HG03457 (cell line): ENCODE measurements at regions not wholly inside any gene's neighbourhood (a gene's known extent, or its start where the extent isn't known, plus 50 kb on each side); places are given as distances from the start of the nearest gene placed in this dataset.

Source experiments
- ATAC-seq: cut with Tn5 transposase; IDR thresholded peaks from one replicate; pipeline ENCODE4 v1.9.1; 2021; ENCODE audit warnings: moderate number of reproducible peaks; ENCODE audit not compliant: unreplicated experiment

DNA sequence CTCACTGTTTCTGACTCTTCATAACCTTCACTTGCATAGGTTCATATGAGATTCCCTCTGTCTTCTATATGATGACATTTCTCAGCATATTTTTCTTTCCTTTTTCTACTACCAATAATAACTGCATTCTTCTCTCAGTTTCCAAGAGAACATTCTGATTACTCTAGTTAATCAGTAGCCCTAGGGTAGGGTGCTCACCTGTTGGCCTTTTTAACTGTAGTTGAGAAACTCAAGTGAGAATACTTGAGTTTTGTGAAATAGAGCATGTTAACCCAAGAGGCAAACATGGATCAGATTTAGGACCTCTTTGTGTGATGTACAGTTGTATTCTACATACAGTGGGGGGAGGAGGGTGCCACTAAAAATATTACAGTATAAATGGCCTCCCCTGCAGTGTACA lies 308.0 kb downstream of the CMPK2 start:
- no peak for ATAC-seq

DNA sequence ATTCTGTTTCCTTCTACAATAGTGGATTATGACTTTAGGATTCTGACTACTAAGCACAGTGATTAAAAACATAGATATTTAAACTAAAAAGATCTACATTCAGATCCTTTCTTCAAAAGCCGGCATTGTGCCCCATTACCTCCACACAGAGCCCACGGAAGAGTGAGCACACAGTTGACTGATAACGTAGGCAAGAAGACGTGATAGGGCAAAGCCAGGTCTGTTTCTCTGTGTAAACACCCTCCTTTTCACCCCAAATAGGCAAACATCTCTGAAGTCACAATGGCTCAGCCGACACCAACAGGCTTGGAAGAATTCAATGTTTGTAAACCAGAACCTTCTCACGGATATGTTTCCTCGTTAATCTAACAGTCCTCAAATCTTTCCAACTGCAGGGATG lies 302.9 kb downstream of the CMPK2 start:
- no peak for ATAC-seq

DNA sequence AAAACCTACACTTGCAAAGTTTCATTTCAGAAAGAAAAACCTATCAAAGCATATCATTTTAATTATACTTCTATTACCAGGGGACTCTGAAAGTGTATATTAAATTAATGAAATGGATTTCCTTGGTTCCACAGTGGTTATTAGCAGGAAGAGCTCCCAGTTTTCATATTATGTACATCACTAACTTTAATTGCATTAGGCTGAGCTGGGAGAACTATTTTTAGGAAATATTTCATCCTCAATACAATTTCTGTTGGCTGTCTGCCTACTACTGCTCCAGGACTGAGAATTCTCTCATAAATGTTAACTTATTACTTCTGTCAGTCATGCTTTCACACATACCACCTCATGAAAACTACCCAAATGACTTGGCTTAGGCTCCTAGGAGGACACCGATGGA lies 301.4 kb downstream of the CMPK2 start:
- no peak for ATAC-seq

DNA sequence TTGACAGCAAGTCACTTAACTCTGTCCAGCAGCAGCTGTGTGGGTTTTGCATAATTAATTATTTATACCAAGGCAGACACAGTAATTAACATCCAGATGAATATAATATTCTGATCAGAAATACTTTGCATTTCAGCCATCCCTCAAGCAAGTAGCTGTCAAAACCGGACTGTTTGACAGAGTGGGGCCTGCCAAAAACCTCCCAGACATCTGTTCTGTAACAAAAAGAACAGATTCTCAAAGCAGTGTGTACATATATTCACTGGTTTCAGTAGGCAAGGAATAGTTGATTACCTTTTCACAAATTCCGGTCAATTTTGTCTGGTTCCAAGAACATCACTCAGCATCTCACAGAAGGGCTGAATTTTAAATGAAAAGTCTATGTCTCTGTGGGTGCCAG lies 291.6 kb downstream of the CMPK2 start:
- ATAC-seq, result no peak

DNA sequence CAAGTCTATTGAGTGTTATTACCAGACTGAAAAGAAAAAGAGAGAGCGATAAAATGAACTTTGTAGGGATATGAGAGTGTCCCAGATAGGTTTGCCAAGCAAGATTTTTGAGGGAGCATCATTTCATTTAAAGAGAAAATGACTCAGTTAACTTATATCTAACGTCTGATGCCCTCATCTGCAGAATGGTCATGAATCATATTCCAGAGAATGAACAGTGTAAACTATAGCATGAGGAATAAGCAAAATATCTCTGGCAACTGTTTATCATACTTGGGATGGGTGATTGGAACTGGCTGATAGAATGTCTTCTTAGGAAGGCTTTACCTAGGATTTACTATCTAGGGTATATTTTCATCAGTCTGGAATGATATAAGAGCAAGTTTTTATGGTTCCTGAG lies 289.4 kb downstream of the CMPK2 start:
- ATAC-seq, result no peak

DNA sequence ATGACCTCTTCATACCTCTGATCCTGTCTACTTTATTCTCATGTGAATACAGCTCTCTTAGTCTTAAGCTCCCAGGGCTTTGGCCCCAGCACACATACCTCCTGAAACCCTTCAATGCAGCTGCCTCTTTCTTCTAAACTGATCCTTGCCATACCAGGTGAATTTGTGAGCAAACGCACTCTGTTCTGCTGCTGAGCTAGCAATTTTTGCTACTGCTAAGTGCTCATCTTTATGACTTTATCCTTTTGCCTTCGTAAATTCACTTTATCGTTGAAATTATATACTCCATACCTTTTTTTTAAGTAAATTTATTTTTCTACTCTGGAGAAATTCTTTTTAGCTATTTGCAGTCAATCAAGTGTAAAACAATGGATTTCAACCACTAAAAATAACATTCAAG lies 287.7 kb downstream of the CMPK2 start:
- ATAC-seq, result no peak

DNA sequence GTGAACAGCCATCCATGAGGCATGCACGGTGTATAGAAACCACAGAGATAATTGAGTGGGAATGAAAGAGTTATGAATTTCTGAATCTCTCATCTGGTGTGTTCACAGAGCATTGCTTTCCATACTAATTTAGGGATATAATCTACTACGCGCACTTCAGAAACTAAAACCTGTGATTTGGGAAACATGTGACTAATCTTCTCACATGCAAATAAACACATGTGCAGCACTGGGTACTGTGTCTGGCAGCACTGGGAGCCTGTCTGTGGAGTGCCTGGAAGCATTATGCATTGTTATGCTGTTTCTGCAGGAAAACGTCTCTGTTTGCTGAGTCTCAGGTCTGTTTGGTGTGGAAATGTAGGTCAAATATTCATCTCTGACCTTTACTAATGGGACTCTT lies 287.3 kb downstream of the CMPK2 start:
- no peak for ATAC-seq

DNA sequence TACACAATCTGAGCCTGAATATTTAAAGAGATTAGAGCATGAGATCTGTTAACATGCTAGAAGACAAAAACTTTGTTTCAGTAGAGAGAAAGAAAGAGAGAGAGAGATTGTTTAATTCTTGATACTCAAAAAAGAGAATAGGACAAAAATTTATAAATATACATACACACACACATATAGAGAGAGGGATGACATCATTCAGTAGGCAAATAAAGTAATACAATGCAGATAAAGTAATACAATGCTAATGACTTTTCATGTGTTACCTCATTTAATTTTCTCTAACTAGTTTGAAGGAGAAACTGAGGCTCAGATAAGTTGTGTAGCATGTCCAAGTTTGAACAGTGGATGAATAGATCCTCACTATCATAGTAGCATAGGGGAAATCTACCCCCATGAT lies 286.4 kb downstream of the CMPK2 start:
- no peak for ATAC-seq

DNA sequence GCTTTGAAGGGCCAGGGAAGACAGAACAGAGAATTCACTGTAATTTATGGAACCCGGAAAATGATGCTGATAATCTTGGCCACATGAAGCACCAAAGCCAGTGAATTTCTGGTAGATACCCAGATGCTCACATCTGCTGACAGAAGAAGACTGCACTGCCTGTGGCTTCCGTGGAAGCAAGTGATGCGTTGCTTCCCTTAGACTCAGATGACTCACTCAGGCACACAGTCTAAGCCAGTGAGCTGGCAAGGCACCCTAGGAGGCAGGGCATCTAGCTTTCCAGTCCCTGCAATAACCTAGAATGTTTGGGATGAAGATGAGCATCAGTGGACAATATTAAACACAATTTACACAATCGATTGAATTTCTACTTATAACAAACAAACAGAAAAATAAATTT lies 284.7 kb downstream of the CMPK2 start:
- no peak for ATAC-seq

DNA sequence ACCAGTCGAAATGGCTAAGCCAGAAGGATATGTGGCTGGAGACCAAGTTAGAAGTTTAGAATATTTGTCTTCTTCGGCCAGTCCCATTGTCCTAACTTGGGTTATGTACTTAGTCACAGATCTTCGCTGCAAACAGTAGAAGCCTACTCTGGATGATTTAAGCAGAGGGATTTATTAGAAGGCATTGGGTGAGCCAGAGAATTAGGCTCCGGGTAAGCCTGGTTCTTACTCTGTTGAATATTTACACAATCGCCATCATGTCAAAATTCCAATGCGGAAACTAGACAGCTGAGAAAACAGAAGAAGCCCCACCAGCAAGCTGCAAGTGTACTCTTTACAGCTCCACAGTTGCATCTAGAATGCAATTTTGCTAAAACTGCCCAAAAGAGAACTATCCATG lies 276.6 kb downstream of the CMPK2 start:
- no peak for ATAC-seq

DNA sequence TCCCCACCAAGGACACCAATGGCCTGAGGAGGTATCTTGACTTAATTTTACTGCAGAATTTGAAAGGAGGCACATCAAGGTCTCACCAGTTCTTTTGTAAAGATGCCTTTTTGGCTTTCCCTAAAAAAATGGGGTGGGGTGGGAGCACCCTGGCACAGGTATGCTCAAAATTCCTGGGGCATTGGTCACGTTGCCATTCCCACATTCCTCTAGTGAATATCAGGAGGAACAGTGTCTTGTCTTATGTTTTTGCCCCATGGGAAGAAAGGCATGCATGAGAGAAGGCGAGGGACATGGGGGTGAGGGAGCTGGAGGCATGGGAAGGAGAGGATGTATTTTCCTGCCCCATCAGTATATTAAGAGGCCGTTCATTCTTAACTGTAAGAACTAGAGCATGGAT lies 275.3 kb downstream of the CMPK2 start:
- no peak for ATAC-seq

DNA sequence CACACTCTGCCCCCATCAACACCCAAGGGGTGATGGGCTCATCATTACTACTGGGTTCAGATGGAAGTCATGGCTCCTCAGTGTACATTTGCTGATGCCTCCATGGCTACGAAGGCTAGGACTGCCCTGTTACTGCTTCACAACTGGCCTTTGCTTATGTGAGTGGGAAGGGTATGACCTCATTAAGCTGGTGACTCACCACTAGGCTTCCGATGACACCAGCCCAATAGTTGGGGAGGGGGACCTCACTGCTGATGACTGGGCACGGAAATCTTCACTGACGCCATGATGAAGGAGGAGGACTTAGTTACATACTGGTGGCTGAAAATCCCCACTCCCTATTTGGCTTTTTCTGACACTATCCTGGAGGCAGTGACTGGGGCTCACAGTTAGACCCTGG lies 263.2 kb downstream of the CMPK2 start:
- no peak for ATAC-seq

DNA sequence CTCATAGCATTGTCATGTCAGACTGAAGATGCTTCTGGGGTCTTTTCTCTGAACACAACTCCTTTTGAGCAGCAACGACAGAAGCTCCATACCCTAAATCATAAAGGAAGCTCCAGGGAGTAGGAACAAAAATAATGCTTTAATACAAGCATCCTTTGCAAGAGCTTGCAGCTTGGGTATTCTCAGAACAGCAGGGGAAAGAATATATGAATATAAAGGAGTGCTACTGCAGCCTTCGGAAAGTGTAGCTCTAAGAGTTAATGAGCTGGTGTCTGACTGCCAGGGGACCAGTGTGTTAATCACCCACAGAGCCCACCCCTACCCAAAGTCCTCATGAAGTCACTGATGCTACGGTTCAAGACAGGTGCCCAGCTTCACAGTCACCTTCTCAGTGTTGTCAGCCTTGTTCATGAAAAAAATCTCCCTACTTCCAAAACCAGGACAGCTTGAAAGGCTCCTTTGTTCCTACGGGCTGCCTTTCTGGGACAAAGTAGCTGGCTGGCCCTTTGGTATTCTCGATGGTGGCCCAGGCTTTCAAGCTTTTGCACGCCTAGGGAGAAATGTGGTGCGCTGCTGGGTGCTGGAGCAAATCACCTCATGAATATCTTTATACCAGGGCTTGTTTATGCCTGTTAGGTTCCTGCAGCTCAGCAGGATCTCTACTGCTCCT lies 259.7 kb downstream of the CMPK2 start:
- ATAC-seq, result no peak

DNA sequence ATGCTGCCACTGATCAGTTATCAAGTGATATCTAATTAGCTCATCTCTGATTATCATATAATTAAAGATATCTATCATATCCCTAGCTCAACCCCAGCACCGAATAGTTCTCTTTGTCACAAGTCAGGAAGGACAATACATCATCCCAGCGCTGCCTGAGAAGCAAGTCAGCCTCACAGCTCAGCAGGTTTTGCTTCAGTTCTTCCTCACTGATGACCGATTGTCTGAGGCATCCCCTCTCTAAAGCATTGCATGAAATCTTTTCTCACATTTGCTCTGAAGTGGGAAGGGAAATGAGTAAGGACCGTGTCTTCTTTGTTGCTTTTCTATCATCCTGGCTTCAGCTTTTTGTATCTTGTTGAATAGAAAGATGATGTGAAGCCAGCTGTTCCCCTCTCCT lies 247.9 kb downstream of the CMPK2 start:
- no peak for ATAC-seq

DNA sequence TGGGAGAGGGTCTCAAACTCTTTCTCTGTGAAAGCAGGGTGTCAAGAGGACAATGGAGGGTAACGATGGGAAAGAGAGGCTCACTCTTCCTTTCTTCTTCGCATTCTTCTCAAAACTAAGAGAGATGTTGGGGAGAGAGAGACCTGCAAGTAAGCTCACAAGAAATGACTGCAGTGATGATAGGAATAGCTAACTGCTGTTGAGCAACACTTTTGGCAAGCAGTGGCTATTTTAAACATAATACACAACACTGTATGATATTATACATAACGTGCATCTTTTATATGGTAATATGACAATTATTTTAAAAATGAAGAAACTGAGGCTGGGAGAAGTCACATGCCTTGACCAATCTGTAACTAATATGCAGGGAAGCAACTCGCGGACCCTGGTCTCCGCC lies 247.5 kb downstream of the CMPK2 start:
- no peak for ATAC-seq

DNA sequence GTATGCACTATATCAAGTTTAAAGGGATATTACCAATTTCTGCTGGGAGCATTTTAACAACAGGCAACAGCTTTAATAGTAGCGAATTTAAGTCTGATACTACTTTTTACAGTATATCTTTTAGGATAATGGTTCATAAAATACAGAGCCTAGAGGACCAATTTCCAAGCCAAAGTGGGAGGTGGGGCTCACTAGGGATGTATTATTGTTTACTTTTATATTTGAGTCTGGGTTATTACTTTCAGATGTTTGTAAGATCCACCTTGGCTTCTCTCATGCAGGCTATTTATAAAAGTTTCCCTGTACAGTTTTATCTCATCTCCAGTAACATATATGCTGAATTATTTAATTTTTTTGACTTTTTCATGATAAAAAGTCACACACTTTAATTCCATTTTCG lies 242.0 kb downstream of the CMPK2 start:
- no peak for ATAC-seq

DNA sequence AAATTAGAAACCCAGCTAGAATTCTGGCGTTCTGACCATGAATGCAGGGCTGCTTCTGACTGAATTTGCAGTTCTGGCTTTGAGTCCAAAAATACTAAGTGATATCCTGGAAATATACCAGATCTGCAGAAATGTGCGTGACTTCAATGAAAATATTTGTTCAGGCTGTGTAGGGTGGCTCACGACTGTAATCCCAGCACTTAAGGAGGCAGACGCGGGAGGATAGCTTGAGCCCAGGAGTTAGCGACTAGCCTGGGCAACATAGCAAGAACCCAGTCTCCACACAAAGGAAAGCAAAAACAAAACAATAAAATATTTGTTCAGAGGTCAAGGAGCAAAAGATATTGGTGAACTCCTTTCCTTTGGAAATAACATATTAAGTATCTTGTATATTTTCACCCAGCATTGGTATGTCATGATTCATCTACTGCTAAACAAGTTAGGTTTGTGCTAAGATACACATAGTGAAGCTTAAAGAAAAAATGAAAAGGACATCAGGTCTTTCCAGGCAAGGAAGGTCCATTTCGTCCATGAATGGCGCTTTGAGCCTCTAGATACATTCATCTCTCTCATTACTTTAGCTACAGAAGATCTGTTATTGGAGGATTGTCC lies 239.2 kb downstream of the CMPK2 start:
- no peak for ATAC-seq

DNA sequence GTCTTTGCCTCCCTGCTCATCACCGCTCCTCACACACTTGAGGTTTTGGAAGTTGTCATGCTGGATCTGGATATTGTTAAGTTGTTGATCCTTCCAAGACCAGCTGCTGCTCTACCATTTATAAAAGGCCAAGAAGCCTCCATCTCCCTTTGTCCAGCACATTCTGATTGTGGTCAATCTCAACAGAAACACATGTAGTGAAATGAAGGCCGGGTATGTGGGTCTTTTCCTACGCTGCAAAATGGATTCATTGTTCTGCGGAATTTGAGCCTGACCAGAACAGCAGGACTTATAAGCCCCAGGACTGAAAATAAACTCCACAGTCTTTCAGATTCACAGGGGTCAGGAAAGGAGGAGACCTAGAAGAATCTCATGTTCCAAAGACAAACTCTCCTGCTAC lies 238.4 kb downstream of the CMPK2 start:
- no peak for ATAC-seq

DNA sequence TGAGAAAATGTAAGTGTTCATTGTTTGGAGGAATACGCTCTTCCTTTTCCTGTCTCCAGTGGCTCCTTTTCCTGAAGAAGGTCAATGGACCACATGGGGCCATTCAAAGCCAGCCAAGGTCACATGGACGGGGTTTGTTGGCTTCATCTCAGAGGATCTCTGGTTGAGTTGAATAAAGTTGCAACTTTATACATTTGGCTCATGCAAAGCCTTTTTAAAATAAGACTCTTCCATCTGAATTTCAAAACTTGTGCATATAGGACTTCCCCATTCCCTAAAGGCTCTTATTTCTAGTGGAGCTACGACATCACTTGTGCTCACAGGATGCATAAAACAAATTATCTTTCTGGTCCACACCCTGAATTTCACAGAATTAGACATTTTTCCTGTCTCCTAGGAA lies 235.5 kb downstream of the CMPK2 start:
- ATAC-seq, result no peak

DNA sequence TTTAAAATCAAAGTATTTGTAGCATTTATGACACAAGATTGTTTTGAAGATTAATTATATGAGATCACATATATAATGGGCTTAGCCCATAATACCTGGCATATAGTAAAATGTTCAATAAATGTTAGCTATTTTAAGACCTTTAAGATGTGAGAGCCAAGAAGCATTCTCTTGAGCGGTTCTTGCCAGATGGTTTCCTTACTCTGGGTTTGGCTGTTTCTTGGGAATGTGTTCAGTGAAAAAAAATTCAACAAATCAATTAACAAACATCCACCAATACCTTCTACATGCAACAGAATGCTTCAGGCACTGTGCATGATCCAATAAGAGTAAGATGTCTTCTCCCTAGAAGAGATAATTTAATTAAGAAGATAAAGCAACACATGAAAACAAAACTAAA lies 230.4 kb downstream of the CMPK2 start:
- ATAC-seq, result no peak

DNA sequence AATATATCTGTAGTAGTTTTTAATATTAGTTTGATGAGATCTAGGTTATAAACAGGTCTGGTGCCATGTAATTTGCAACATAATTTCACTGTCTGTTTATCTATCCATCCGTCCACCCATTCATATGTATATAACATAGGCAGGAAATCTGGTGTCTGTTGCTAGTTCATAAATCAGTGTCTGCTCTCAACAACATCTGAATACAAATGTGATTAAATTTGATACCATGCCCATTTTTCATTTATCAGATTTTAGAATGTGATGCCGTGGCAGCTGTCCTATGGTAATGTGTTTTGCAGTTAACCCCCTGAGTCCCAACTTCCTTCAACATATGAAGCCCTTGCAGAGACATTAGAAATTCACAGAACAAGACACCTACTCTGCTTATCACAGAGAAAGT lies 228.4 kb downstream of the CMPK2 start:
- ATAC-seq, result no peak

DNA sequence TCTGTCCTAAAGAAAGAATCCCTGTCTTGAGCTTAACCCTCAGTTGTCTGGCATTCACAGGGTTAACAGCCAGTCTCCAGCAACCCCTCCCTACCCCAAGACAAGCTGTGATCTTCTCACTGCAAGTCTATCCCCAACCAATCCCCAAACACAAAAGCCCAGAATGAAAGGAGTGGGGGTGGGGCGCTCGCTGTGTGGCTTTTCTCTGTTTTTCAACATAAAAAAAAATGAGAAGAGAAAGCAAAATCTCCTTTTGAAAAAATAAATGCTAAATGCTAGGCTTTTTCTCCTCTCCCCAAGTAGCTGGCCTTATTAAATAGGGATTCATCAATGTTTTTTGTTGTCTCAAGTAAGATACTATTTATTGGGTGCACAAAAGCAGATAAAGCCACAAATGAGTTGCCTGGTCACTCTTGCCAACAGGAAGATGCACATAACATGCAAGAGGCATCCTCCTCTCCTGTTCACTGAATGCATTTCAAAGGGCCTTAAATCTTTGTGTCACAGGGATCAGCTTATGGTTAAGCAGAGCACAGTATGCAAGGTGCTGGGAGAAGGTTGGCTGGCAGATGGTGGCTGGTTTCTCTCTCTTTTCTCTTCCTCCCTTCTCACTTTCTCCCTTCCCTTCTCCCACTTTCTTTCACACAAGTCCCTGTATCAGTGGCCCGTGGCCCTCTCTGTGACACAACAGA lies 225.6 kb downstream of the CMPK2 start:
- no peak for ATAC-seq

DNA sequence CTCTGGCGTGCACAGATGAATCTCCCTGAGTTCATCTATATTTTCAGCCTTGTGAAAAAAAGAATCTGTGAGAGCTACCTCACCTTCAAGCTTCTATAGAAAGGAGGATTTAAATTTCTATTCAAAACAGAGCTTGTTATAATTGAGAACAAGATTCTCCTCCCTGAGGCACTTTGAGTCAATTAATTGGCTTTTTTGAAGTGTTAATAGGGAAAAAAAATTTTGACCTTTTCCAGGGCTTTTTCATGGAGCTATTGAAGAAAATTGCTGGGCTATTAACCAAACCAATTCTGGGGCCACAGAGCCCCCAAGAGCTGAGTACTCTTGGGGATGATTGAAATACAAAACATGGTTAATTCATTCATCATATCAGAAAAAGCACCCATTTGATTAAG lies 225.1 kb downstream of the CMPK2 start:
- ATAC-seq, result no peak
